Lower leg skin (tissue), 3 donors: ENCODE measurements at regions not wholly inside any gene's neighbourhood (a gene's known extent, or its start where the extent isn't known, plus 50 kb on each side); places are given as distances from the start of the nearest gene placed in this dataset.

ENCODE experiments used
- POLR2A ChIP-seq, 2 donors: fragments of 450-650 bp; IDR thresholded peaks; one replicate each; pipeline ENCODE4 v1.6.1; 2016 to 2017; ENCODE audit warnings: antibody characterized with exemption in 2 of 2, mild to moderate bottlenecking in 1 of 2, moderate library complexity in 1 of 2
- TF ChIP-seq, protein P1 (sequence below), 3 donors: fragments of 450-650 bp; IDR thresholded peaks; one replicate each; pipeline ENCODE4 v1.5.1; 2016; ENCODE audit warnings: antibody characterized with exemption in 3 of 3, mild to moderate bottlenecking in 3 of 3, moderate library complexity in 2 of 3

DNA sequence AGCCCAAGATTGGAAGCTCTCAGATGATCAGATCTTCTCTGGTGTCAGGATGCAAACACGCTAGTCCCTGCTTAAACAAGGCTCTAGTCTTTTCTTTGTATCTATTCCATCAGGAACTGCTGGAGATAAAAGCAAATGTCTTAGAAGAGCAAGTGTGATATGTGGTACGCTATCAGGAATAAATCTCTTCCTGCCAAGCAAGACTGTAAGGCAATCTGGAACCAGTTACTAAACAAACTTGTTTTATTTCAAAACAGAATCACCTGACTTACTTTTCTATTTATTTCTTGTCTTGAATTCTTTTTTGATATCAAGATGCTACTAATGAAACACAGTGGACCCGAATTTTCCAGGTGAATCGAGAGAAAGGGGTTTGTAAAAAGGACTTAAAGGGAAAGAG, 139.9 kb upstream of the ZNF644 start:
- TF ChIP-seq, protein P1, sequence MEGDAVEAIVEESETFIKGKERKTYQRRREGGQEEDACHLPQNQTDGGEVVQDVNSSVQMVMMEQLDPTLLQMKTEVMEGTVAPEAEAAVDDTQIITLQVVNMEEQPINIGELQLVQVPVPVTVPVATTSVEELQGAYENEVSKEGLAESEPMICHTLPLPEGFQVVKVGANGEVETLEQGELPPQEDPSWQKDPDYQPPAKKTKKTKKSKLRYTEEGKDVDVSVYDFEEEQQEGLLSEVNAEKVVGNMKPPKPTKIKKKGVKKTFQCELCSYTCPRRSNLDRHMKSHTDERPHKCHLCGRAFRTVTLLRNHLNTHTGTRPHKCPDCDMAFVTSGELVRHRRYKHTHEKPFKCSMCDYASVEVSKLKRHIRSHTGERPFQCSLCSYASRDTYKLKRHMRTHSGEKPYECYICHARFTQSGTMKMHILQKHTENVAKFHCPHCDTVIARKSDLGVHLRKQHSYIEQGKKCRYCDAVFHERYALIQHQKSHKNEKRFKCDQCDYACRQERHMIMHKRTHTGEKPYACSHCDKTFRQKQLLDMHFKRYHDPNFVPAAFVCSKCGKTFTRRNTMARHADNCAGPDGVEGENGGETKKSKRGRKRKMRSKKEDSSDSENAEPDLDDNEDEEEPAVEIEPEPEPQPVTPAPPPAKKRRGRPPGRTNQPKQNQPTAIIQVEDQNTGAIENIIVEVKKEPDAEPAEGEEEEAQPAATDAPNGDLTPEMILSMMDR (IDR thresholded peaks at IDR 0.05): no peak
- no peak for TF ChIP-seq POLR2A (IDR thresholded peaks at IDR 0.05)
